IMR-90 (cell line): ENCODE measurements at regions not wholly inside any gene's neighbourhood (a gene's known extent, or its start where the extent isn't known, plus 50 kb on each side); places are given as distances from the start of the nearest gene placed in this dataset.

Experiments
- ATAC-seq: fragments of 200-7000 bp; cut with Tn5 transposase; 2 replicates; pipeline ENCODE4 v1.9.1; 2020; ENCODE audit warnings: low read depth, mild to moderate bottlenecking, moderate library complexity
- BruUV-seq: library from RNA; stranded (reverse); fragments of 400-500 nt; replicated peaks from 2 replicates; lab custom pipeline; 2021; lab: Mats Ljungman, UMichigan
- CTCF ChIA-PET: fragments of 300-600 bp; formaldehyde crosslinking; extraction: SDS; loops from one replicate; lab custom pipeline; 2021; ENCODE audit warnings: antibody characterized with exemption; lab: Yijun Ruan, JAX
- POLR2A ChIA-PET: fragments of 300-600 bp; sonication (Branson Sonifier 250); formaldehyde crosslinking; loops from one replicate; lab custom pipeline; 2022; ENCODE audit warnings: antibody characterized with exemption; ENCODE audit not compliant: unreplicated experiment; lab: Charles Lee
- DNase-seq: peaks from one replicate; pipeline ENCODE4 v3.0.0; 2013
- H2AFZ ChIP-seq: replicated peaks from 2 replicates; pipeline ENCODE3; 2013; ENCODE audit warnings: low read length, mild to moderate bottlenecking; ENCODE audit not compliant: poor library complexity
- H2AK5ac ChIP-seq: 2 replicates; pipeline ENCODE4 v1.6.1; 2013; ENCODE audit warnings: low read depth, low read length, inconsistent platforms
- H2AK9ac ChIP-seq: replicated peaks from 2 replicates; pipeline ENCODE3; 2013; ENCODE audit warnings: mild to moderate bottlenecking, low read depth, low read length, moderate library complexity; ENCODE audit not compliant: poor library complexity
- H2BK120ac ChIP-seq: 2 replicates; pipeline ENCODE4 v1.6.1; 2013; ENCODE audit warnings: low read depth, low read length, inconsistent platforms
- H2BK15ac ChIP-seq: 3 replicates; pipeline ENCODE4 v1.6.1; 2013; ENCODE audit warnings: low read depth, low read length, inconsistent platforms
- H2BK20ac ChIP-seq: 2 replicates; pipeline ENCODE4 v1.6.1; 2013; ENCODE audit warnings: low read depth, mild to moderate bottlenecking, inconsistent platforms, low read length, moderate library complexity
- H2BK5ac ChIP-seq: 2 replicates; pipeline ENCODE4 v1.6.1; 2013; ENCODE audit warnings: mild to moderate bottlenecking, low read depth, low read length, inconsistent platforms; ENCODE audit not compliant: poor library complexity, severe bottlenecking
- H3K14ac ChIP-seq: replicated peaks from 2 replicates; pipeline ENCODE4 v1.6.1; 2013; ENCODE audit warnings: low read depth, low read length, inconsistent platforms
- H3K18ac ChIP-seq: 2 replicates; pipeline ENCODE4 v1.6.1; 2013; ENCODE audit warnings: low read depth, low read length, control low read depth
- H3K23ac ChIP-seq: 2 replicates; pipeline ENCODE4 v1.6.1; 2013; ENCODE audit warnings: low read depth, low read length, inconsistent platforms
- H3K27ac ChIP-seq: 2 replicates; pipeline ENCODE4 v1.5.1; 2013; ENCODE audit warnings: mild to moderate bottlenecking, control low read depth, low read length; ENCODE audit not compliant: insufficient read depth
- H3K27me3 ChIP-seq: 2 replicates; pipeline ENCODE4 v1.6.1; 2013; ENCODE audit warnings: low read length; ENCODE audit not compliant: control insufficient read depth, insufficient read depth
- H3K36me3 ChIP-seq: 2 replicates; pipeline ENCODE4 v1.6.1; 2013; ENCODE audit warnings: low read length, mixed read lengths; ENCODE audit not compliant: control insufficient read depth, insufficient read depth
- H3K4ac ChIP-seq: 2 replicates; pipeline ENCODE4 v1.6.1; 2013; ENCODE audit warnings: low read depth, low read length, inconsistent platforms
- H3K4me1 ChIP-seq: 2 replicates; pipeline ENCODE4 v1.6.1; 2013; ENCODE audit warnings: low read length, mixed read lengths; ENCODE audit not compliant: control insufficient read depth, insufficient read depth
- H3K4me2 ChIP-seq: 2 replicates; pipeline ENCODE4 v1.6.1; 2013; ENCODE audit warnings: low read depth, mild to moderate bottlenecking, control low read depth, low read length, moderate library complexity
- H3K4me3 ChIP-seq: 2 replicates; pipeline ENCODE4 v1.5.1; 2013; ENCODE audit warnings: low read depth, mild to moderate bottlenecking, control low read depth, low read length, moderate library complexity; ENCODE audit not compliant: insufficient read depth
- H3K56ac ChIP-seq: 2 replicates; pipeline ENCODE4 v1.6.1; 2013; ENCODE audit warnings: low read length, inconsistent platforms; ENCODE audit not compliant: insufficient read depth; ENCODE audit errors: extremely low read depth
- H3K79me1 ChIP-seq, 2 experiments: 2 replicates each; pipeline ENCODE4 v1.6.1; 2013; ENCODE audit warnings: low read length in 2 of 2, inconsistent platforms in 1 of 2, low read depth in 1 of 2
- H3K9ac ChIP-seq: 2 replicates; pipeline ENCODE4 v1.6.1; 2013; ENCODE audit warnings: low read depth, low read length, control low read depth
- H3K9me1 ChIP-seq: 2 replicates; pipeline ENCODE4 v1.6.1; 2013; ENCODE audit warnings: low read length, inconsistent platforms; ENCODE audit not compliant: insufficient read depth
- H3K9me3 ChIP-seq: 2 replicates; pipeline ENCODE4 v1.6.1; 2013; ENCODE audit warnings: low read length; ENCODE audit not compliant: control insufficient read depth, insufficient read depth
- H4K20me1 ChIP-seq: 2 replicates; pipeline ENCODE4 v1.6.1; 2013; ENCODE audit warnings: low read length, inconsistent platforms; ENCODE audit not compliant: insufficient read depth
- H4K5ac ChIP-seq: 2 replicates; pipeline ENCODE4 v1.6.1; 2013; ENCODE audit warnings: mild to moderate bottlenecking, low read depth, low read length, control low read depth
- H4K8ac ChIP-seq, 2 experiments: 2 replicates each; pipeline ENCODE4 v1.6.1; 2013; ENCODE audit warnings: low read depth in 2 of 2, low read length in 2 of 2, control low read depth in 1 of 2, inconsistent platforms in 1 of 2
- H4K91ac ChIP-seq: 2 replicates; pipeline ENCODE4 v1.6.1; 2013; ENCODE audit warnings: low read depth, low read length, inconsistent platforms; ENCODE audit not compliant: insufficient read depth
- BHLHE40 ChIP-seq: fragments of 150-350 bp; IDR thresholded peaks from 2 replicates; pipeline ENCODE4 v1.6.1; 2016; ENCODE audit warnings: mild to moderate bottlenecking, low read depth, low read length
- CEBPB ChIP-seq: IDR thresholded peaks from 2 replicates; pipeline ENCODE4 v1.6.1; 2012; ENCODE audit warnings: low read depth, low read length, improper control_type of control experiment
- CHD1 ChIP-seq: IDR thresholded peaks from 2 replicates; pipeline ENCODE4 v1.6.1; 2012; ENCODE audit warnings: low read depth, low read length, improper control_type of control experiment
- FOS ChIP-seq: fragments of 150-350 bp; IDR thresholded peaks from 2 replicates; pipeline ENCODE4 v1.6.1; 2016; ENCODE audit warnings: low read depth, low read length
- MAFK ChIP-seq: IDR thresholded peaks from 2 replicates; pipeline ENCODE4 v1.6.1; 2012; ENCODE audit warnings: low read depth, low read length, improper control_type of control experiment
- MAZ ChIP-seq: IDR thresholded peaks from 2 replicates; pipeline ENCODE4 v1.6.1; 2012; ENCODE audit warnings: low read depth, mild to moderate bottlenecking, low read length, improper control_type of control experiment, moderate library complexity, borderline replicate concordance
- MXI1 ChIP-seq: IDR thresholded peaks from 2 replicates; pipeline ENCODE4 v1.6.1; 2012; ENCODE audit warnings: low read depth, mild to moderate bottlenecking, low read length, moderate library complexity, borderline replicate concordance
- NFE2L2 ChIP-seq: fragments of 150-350 bp; IDR thresholded peaks from 2 replicates; pipeline ENCODE4 v1.6.1; 2016; ENCODE audit warnings: low read depth, mild to moderate bottlenecking, low read length
- POLR2A ChIP-seq: IDR thresholded peaks from 2 replicates; pipeline ENCODE4 v1.6.1; 2012; ENCODE audit warnings: mild to moderate bottlenecking, low read depth, low read length
- RAD21 ChIP-seq: IDR thresholded peaks from 2 replicates; pipeline ENCODE4 v1.6.1; 2012; ENCODE audit warnings: low read length, improper control_type of control experiment
- RCOR1 ChIP-seq: IDR thresholded peaks from 2 replicates; pipeline ENCODE4 v1.6.1; 2012; ENCODE audit warnings: mild to moderate bottlenecking, low read length, improper control_type of control experiment; ENCODE audit not compliant: insufficient replicate concordance
- RFX5 ChIP-seq: IDR thresholded peaks from 2 replicates; pipeline ENCODE4 v1.8.0; 2012; ENCODE audit warnings: low read depth, mild to moderate bottlenecking, low read length, moderate library complexity
- SMC3 ChIP-seq: fragments of 150-350 bp; IDR thresholded peaks from 2 replicates; pipeline ENCODE4 v1.6.1; 2016; ENCODE audit warnings: low read depth, mild to moderate bottlenecking, antibody characterized with exemption, low read length, moderate library complexity
- WGBS, 2 experiments: methylation state at CpG; one replicate each; pipeline versions ENCODE4 v1.1.5 to v1.1.7; 2013; ENCODE audit warnings: missing lambda C conversion rate in 2 of 2; ENCODE audit not compliant: insufficient read length in 1 of 2; ENCODE audit errors: extremely low coverage in 2 of 2; 5-methylcytosine and 5-hydroxymethylcytosine counted together
- dilution Hi-C: fragments of 300-500 bp; cut with HindIII; formaldehyde crosslinking; loops from one replicate; pipeline ENCODE4 v1.14.3; 2018; ENCODE audit warnings: low sequenced_read_pairs; ENCODE audit not compliant: unreplicated experiment
- in situ Hi-C: fragments of 300-500 bp; cut with MboI; formaldehyde crosslinking; loops from 3 replicates; pipeline ENCODE4 v1.14.3; 2019; ENCODE audit warnings: low sequenced_read_pairs, inconsistent platforms, mixed read lengths
- intact Hi-C: fragments of 100-400 bp; cut with micrococcal nuclease; formaldehyde crosslinking; loops from 2 replicates; pipeline ENCODE4 v1.10.0; 2022
- TF ChIP-seq, protein P1 (sequence below): fragments of 150-350 bp; IDR thresholded peaks from 2 replicates; pipeline ENCODE4 v1.6.1; 2017; ENCODE audit warnings: mild to moderate bottlenecking, antibody characterized with exemption, low read length, low read depth
- TF ChIP-seq, protein P2 (sequence below): fragments of 150-350 bp; IDR thresholded peaks from 2 replicates; pipeline ENCODE4 v1.6.1; 2016; ENCODE audit warnings: low read depth, mild to moderate bottlenecking, low read length, moderate library complexity, borderline replicate concordance
- TF ChIP-seq, protein P3 (sequence below): conservative IDR thresholded peaks from 2 replicates; pipeline ENCODE4 v1.5.1; 2012; ENCODE audit warnings: mild to moderate bottlenecking, low read depth, low read length, improper control_type of control experiment

DNA sequence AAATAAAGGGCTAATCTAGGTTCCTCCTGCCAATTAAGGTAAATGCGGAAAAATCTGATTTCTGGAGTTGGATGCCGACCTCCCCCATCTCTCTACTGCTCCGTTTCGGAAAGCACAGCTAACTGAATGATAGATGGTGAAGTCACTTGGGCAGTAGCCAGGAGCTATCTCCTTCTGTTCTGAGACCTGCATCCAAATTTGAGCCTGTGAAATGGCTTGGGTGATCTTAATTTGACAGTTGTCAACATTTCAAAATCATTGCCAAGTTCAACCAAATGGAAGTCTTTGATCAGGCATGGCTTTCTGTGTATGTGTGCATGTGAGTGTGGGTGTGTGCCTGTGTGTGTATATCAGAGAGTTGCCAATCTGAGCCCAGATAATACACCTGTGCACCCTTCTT, 217.2 kb downstream of the ZNF516 start:
- Histone ChIP-seq H4K20me1 (no peaks in the 10 kb centered on the region), H2BK20ac (no peak overlapping the region), H3K36me3 (no peaks in the 10 kb centered on the region), H4K91ac (no peak overlapping the region), H2AFZ (no peak overlapping the region), H3K23ac (no peak overlapping the region), H3K56ac (no peak overlapping the region), H3K9me1 (no peaks in the 10 kb centered on the region), H2AK9ac (no peak overlapping the region), H2BK120ac (no peak overlapping the region), H3K4me1 (no peaks in the 10 kb centered on the region), H3K79me1 (no peaks in the 10 kb centered on the region), H4K8ac (no peak overlapping the region), H3K27me3 (peaks cover 4% of the 10 kb centered on the region), H2BK15ac (no peak overlapping the region), H3K27ac (no peak overlapping the region), H4K5ac (no peak overlapping the region), H3K4me2 (no peak overlapping the region), H3K9ac (no peak overlapping the region), H2AK5ac (no peak overlapping the region), H2BK5ac (no peak overlapping the region), H3K9me3 (no peaks in the 10 kb centered on the region), H3K4me3 (no peak overlapping the region), H3K18ac (no peak overlapping the region), H3K4ac (no peak overlapping the region), H3K14ac (no peak overlapping the region)
- ChIA-PET POLR2A (interaction anchor here (0.6 kb wide), 1 partner anchor 21 kb away, joined by 3 read pairs; no protein-coding TSS in a partner anchor), CTCF (no interaction called here)
- TF ChIP-seq MXI1, result no peak
- TF ChIP-seq, protein P1, sequence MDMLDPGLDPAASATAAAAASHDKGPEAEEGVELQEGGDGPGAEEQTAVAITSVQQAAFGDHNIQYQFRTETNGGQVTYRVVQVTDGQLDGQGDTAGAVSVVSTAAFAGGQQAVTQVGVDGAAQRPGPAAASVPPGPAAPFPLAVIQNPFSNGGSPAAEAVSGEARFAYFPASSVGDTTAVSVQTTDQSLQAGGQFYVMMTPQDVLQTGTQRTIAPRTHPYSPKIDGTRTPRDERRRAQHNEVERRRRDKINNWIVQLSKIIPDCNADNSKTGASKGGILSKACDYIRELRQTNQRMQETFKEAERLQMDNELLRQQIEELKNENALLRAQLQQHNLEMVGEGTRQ, result no peak
- no peak for TF ChIP-seq RFX5
- no peak for TF ChIP-seq SMC3
- TF ChIP-seq CEBPB, result no peak
- TF ChIP-seq RAD21, result no peak
- TF ChIP-seq NFE2L2, result no peak
- no peak for TF ChIP-seq BHLHE40
- no peak for TF ChIP-seq MAZ
- TF ChIP-seq RCOR1, result no peak
- no peak for TF ChIP-seq FOS
- TF ChIP-seq CHD1, result no peak
- TF ChIP-seq, protein P2, sequence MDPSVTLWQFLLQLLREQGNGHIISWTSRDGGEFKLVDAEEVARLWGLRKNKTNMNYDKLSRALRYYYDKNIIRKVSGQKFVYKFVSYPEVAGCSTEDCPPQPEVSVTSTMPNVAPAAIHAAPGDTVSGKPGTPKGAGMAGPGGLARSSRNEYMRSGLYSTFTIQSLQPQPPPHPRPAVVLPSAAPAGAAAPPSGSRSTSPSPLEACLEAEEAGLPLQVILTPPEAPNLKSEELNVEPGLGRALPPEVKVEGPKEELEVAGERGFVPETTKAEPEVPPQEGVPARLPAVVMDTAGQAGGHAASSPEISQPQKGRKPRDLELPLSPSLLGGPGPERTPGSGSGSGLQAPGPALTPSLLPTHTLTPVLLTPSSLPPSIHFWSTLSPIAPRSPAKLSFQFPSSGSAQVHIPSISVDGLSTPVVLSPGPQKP, result no peak
- no peak for TF ChIP-seq MAFK
- TF ChIP-seq POLR2A, result no peak
- TF ChIP-seq, protein P3, sequence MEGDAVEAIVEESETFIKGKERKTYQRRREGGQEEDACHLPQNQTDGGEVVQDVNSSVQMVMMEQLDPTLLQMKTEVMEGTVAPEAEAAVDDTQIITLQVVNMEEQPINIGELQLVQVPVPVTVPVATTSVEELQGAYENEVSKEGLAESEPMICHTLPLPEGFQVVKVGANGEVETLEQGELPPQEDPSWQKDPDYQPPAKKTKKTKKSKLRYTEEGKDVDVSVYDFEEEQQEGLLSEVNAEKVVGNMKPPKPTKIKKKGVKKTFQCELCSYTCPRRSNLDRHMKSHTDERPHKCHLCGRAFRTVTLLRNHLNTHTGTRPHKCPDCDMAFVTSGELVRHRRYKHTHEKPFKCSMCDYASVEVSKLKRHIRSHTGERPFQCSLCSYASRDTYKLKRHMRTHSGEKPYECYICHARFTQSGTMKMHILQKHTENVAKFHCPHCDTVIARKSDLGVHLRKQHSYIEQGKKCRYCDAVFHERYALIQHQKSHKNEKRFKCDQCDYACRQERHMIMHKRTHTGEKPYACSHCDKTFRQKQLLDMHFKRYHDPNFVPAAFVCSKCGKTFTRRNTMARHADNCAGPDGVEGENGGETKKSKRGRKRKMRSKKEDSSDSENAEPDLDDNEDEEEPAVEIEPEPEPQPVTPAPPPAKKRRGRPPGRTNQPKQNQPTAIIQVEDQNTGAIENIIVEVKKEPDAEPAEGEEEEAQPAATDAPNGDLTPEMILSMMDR, result no peak
- in situ Hi-C loops, result no loop called here
- DNase-seq (no peak), ATAC-seq (no peak)
- intact Hi-C loops, result no loop called here
- WGBS, 2 experiments, result no CpG with 5 or more reads among the region's 4 CpGs
- BruUV-seq, result no TSS peak
- dilution Hi-C loops, result no loop called here
